GM19397 (cell line): ENCODE measurements at regions not wholly inside any gene's neighbourhood (a gene's known extent, or its start where the extent isn't known, plus 50 kb on each side); places are given as distances from the start of the nearest gene placed in this dataset.

Source experiments
- ATAC-seq: cut with Tn5 transposase; IDR thresholded peaks from one replicate; pipeline ENCODE4 v1.9.1; 2021; ENCODE audit warnings: mild to moderate bottlenecking, moderate library complexity; ENCODE audit not compliant: unreplicated experiment

GRCh38 chr6:82072751-82073150 lies 174.8 kb downstream of the IBTK start:
- no peak for ATAC-seq

GRCh38 chr6:82072121-82072521 lies 175.4 kb downstream of the IBTK start:
- ATAC-seq = no peak

GRCh38 chr6:82068721-82069120 lies 178.8 kb downstream of the IBTK start:
- ATAC-seq = no peak

GRCh38 chr6:82066991-82067411 lies 180.5 kb downstream of the IBTK start:
- ATAC-seq = peak; percentile 99

GRCh38 chr6:82066196-82066595 lies 181.3 kb downstream of the IBTK start:
- no peak for ATAC-seq

- no peak for ATAC-seq
Measured at GRCh38 chr6:82063574-82063973, 184.0 kb downstream of the IBTK start.

GRCh38 chr6:82062219-82062618 lies 185.3 kb downstream of the IBTK start:
- no peak for ATAC-seq

GRCh38 chr6:82057846-82058554 lies 189.5 kb downstream of the IBTK start:
- no peak for ATAC-seq

- no peak for ATAC-seq
Measured at GRCh38 chr6:82056567-82056966, 191.0 kb downstream of the IBTK start.

- ATAC-seq = no peak
Measured at GRCh38 chr6:82045965-82046756, 201.4 kb downstream of the IBTK start.

- peak; percentile 80 for ATAC-seq
Measured at GRCh38 chr6:82040405-82041221, 206.9 kb downstream of the IBTK start.

- no peak for ATAC-seq
Measured at GRCh38 chr6:82038631-82039030, 208.9 kb downstream of the IBTK start.

GRCh38 chr6:82035526-82035925 lies 212.0 kb downstream of the IBTK start:
- no peak for ATAC-seq

GRCh38 chr6:82033631-82034211 lies 213.8 kb downstream of the IBTK start:
- no peak for ATAC-seq

- ATAC-seq = no peak
Measured at GRCh38 chr6:82032444-82032843, 215.1 kb downstream of the IBTK start.

- no peak for ATAC-seq
Measured at GRCh38 chr6:82030761-82031503, 216.6 kb downstream of the IBTK start.

- ATAC-seq = no peak
Measured at GRCh38 chr6:82030301-82030700, 217.2 kb downstream of the IBTK start.

- ATAC-seq = no peak
Measured at GRCh38 chr6:82025271-82025670, 222.3 kb downstream of the IBTK start.

- no peak for ATAC-seq
Measured at GRCh38 chr6:82022614-82023129, 224.9 kb downstream of the IBTK start.

- no peak for ATAC-seq
Measured at GRCh38 chr6:82017773-82018172, 229.8 kb downstream of the IBTK start.
